ENCODE measurements at regions not wholly inside any gene's neighbourhood (a gene's known extent, or its start where the extent isn't known, plus 50 kb on each side); places are given as distances from the start of the nearest gene placed in this dataset.

- WGBS, 2 donors (ENCODE audit: extremely low coverage in 2 of 2, insufficient read length in 2 of 2, insufficient replicate concordance in 1 of 2), result no CpG with 5 or more reads among the region's 14 CpGs
- Histone ChIP-seq H3K4me3 (ENCODE audit: low read length in 2 of 2) (no peak overlapping the region), H3K9ac (ENCODE audit: low read depth, low read length, poor library complexity) (no peak overlapping the region), H3K79me1 (ENCODE audit: low read depth, low read length) (no peaks in the 10 kb centered on the region), H4K8ac (ENCODE audit: low read depth, low read length) (no peak overlapping the region), H4K91ac (ENCODE audit: low read depth, low read length, poor library complexity) (no peak overlapping the region), H3K36me3 (replicated peaks in 1 of 2; ENCODE audit: control insufficient read depth in 2 of 2, insufficient read depth in 2 of 2, low read length in 2 of 2) (no peaks in the 10 kb centered on the region), H3K4me1 (ENCODE audit: control insufficient read depth in 2 of 2, insufficient read depth in 1 of 2, low read depth in 1 of 2, low read length in 2 of 2) (no peaks in the 10 kb centered on the region), H3K14ac (ENCODE audit: low read length) (no peak overlapping the region), H2BK12ac (ENCODE audit: low read length) (no peak overlapping the region), H3K18ac (ENCODE audit: low read length) (no peak overlapping the region), H2BK15ac (ENCODE audit: low read length) (no peak overlapping the region), H3K27ac (replicated peaks; ENCODE audit: low read length) (no peak overlapping the region), H3K9me3 (replicated peaks in 1 of 2; ENCODE audit: control insufficient read depth in 2 of 2, insufficient read depth in 1 of 2, low read depth in 1 of 2, low read length in 2 of 2) (peaks cover 0 to 19% of the 10 kb centered on the region in 2 donors), H2BK5ac (ENCODE audit: low read length) (no peak overlapping the region), H3K27me3 (ENCODE audit: control insufficient read depth in 3 of 3, insufficient read depth in 3 of 3, low read depth in 1 of 3, low read length in 3 of 3) (no peaks in the 10 kb centered on the region), H2AFZ (ENCODE audit: low read length) (no peak overlapping the region), H2AK5ac (ENCODE audit: low read depth, low read length) (no peak overlapping the region), H3K23ac (ENCODE audit: low read depth, low read length, poor library complexity) (no peak overlapping the region), H3K4me2 (ENCODE audit: insufficient read depth, low read length, poor library complexity, severe bottlenecking) (no peak overlapping the region), H2BK120ac (ENCODE audit: low read depth, low read length) (no peak overlapping the region), H3K4ac (ENCODE audit: low read length) (no peak overlapping the region)
- DNase-seq (ENCODE audit: low spot score), result no peak
Measured at GRCh38 chr12:3973269-3973884, 100.2 kb upstream of the PARP11 start.

GRCh38 chr12:3972576-3972975 lies 99.4 kb upstream of the PARP11 start:
- no peak overlapping the region for H3K27ac ChIP-seq (replicated peaks; ENCODE audit: low read length)
- H2BK5ac ChIP-seq (ENCODE audit: low read length), result no peak overlapping the region
- H3K23ac ChIP-seq (ENCODE audit: low read depth, low read length, poor library complexity), result no peak overlapping the region
- no peak overlapping the region for H3K9ac ChIP-seq (ENCODE audit: low read depth, low read length, poor library complexity)
- H3K14ac ChIP-seq (ENCODE audit: low read length), result no peak overlapping the region
- no peak overlapping the region for H2BK12ac ChIP-seq (ENCODE audit: low read length)
- peaks cover 0 to 19% of the 10 kb centered on the region in 2 donors for H3K9me3 ChIP-seq (replicated peaks in 1 of 2; ENCODE audit: control insufficient read depth in 2 of 2, insufficient read depth in 1 of 2, low read depth in 1 of 2, low read length in 2 of 2)
- H3K18ac ChIP-seq (ENCODE audit: low read length), result no peak overlapping the region
- H3K4me1 ChIP-seq (ENCODE audit: control insufficient read depth in 2 of 2, insufficient read depth in 1 of 2, low read depth in 1 of 2, low read length in 2 of 2), result peaks cover 0 to 2% of the 10 kb centered on the region in 2 donors
- no peaks in the 10 kb centered on the region for H3K36me3 ChIP-seq (replicated peaks in 1 of 2; ENCODE audit: control insufficient read depth in 2 of 2, insufficient read depth in 2 of 2, low read length in 2 of 2)
- DNase-seq (ENCODE audit: low spot score), result no peak
- no peak overlapping the region for H3K4me3 ChIP-seq (ENCODE audit: low read length in 2 of 2)
- H2AK5ac ChIP-seq (ENCODE audit: low read depth, low read length), result no peak overlapping the region
- no peak overlapping the region for H2BK15ac ChIP-seq (ENCODE audit: low read length)
- H4K91ac ChIP-seq (ENCODE audit: low read depth, low read length, poor library complexity), result no peak overlapping the region
- H3K4me2 ChIP-seq (ENCODE audit: insufficient read depth, low read length, poor library complexity, severe bottlenecking), result no peak overlapping the region
- no peak overlapping the region for H2BK120ac ChIP-seq (ENCODE audit: low read depth, low read length)
- H3K79me1 ChIP-seq (ENCODE audit: low read depth, low read length), result no peaks in the 10 kb centered on the region
- no peak overlapping the region for H4K8ac ChIP-seq (ENCODE audit: low read depth, low read length)
- no peak overlapping the region for H3K4ac ChIP-seq (ENCODE audit: low read length)
- WGBS, 2 donors (ENCODE audit: extremely low coverage in 2 of 2, insufficient read length in 2 of 2, insufficient replicate concordance in 1 of 2), result no CpG with 5 or more reads among the region's 4 CpGs
- no peaks in the 10 kb centered on the region for H3K27me3 ChIP-seq (ENCODE audit: control insufficient read depth in 3 of 3, insufficient read depth in 3 of 3, low read depth in 1 of 3, low read length in 3 of 3)
- H2AFZ ChIP-seq (ENCODE audit: low read length), result no peak overlapping the region

GRCh38 chr12:3968523-3968922 lies 95.3 kb upstream of the PARP11 start:
- Histone ChIP-seq H3K27ac (replicated peaks; ENCODE audit: low read length) (no peak overlapping the region), H2AFZ (ENCODE audit: low read length) (no peak overlapping the region), H2BK5ac (ENCODE audit: low read length) (no peak overlapping the region), H2BK12ac (ENCODE audit: low read length) (no peak overlapping the region), H4K8ac (ENCODE audit: low read depth, low read length) (no peak overlapping the region), H3K79me1 (ENCODE audit: low read depth, low read length) (no peaks in the 10 kb centered on the region), H2AK5ac (ENCODE audit: low read depth, low read length) (no peak overlapping the region), H3K9ac (ENCODE audit: low read depth, low read length, poor library complexity) (no peak overlapping the region), H3K4me3 (ENCODE audit: low read length in 2 of 2) (no peak overlapping the region), H4K91ac (ENCODE audit: low read depth, low read length, poor library complexity) (no peak overlapping the region), H3K4me1 (ENCODE audit: control insufficient read depth in 2 of 2, insufficient read depth in 1 of 2, low read depth in 1 of 2, low read length in 2 of 2) (peaks cover 0 to 3% of the 10 kb centered on the region in 2 donors), H3K14ac (ENCODE audit: low read length) (no peak overlapping the region), H2BK120ac (ENCODE audit: low read depth, low read length) (no peak overlapping the region), H3K9me3 (replicated peaks in 1 of 2; ENCODE audit: control insufficient read depth in 2 of 2, insufficient read depth in 1 of 2, low read depth in 1 of 2, low read length in 2 of 2) (peaks cover 0 to 18% of the 10 kb centered on the region in 2 donors), H3K4me2 (ENCODE audit: insufficient read depth, low read length, poor library complexity, severe bottlenecking) (no peak overlapping the region), H3K4ac (ENCODE audit: low read length) (no peak overlapping the region), H3K23ac (ENCODE audit: low read depth, low read length, poor library complexity) (no peak overlapping the region), H3K36me3 (replicated peaks in 1 of 2; ENCODE audit: control insufficient read depth in 2 of 2, insufficient read depth in 2 of 2, low read length in 2 of 2) (no peaks in the 10 kb centered on the region), H3K18ac (ENCODE audit: low read length) (no peak overlapping the region), H2BK15ac (ENCODE audit: low read length) (no peak overlapping the region), H3K27me3 (ENCODE audit: control insufficient read depth in 3 of 3, insufficient read depth in 3 of 3, low read depth in 1 of 3, low read length in 3 of 3) (no peaks in the 10 kb centered on the region)
- no CpG with 5 or more reads among the region's 4 CpGs for WGBS, 2 donors (ENCODE audit: extremely low coverage in 2 of 2, insufficient read length in 2 of 2, insufficient replicate concordance in 1 of 2)
- DNase-seq (ENCODE audit: low spot score), result no peak

GRCh38 chr12:3967556-3968160 lies 94.5 kb upstream of the PARP11 start:
- Histone ChIP-seq H2BK15ac (ENCODE audit: low read length) (no peak overlapping the region), H2AK5ac (ENCODE audit: low read depth, low read length) (no peak overlapping the region), H3K27ac (replicated peaks; ENCODE audit: low read length) (no peak overlapping the region), H3K4me2 (ENCODE audit: insufficient read depth, low read length, poor library complexity, severe bottlenecking) (no peak overlapping the region), H3K9me3 (replicated peaks in 1 of 2; ENCODE audit: control insufficient read depth in 2 of 2, insufficient read depth in 1 of 2, low read depth in 1 of 2, low read length in 2 of 2) (peaks cover 0 to 11% of the 10 kb centered on the region in 2 donors), H2BK12ac (ENCODE audit: low read length) (no peak overlapping the region), H3K9ac (ENCODE audit: low read depth, low read length, poor library complexity) (no peak overlapping the region), H3K4me3 (ENCODE audit: low read length in 2 of 2) (no peak overlapping the region), H4K8ac (ENCODE audit: low read depth, low read length) (no peak overlapping the region), H3K23ac (ENCODE audit: low read depth, low read length, poor library complexity) (no peak overlapping the region), H2AFZ (ENCODE audit: low read length) (no peak overlapping the region), H3K14ac (ENCODE audit: low read length) (no peak overlapping the region), H3K27me3 (ENCODE audit: control insufficient read depth in 3 of 3, insufficient read depth in 3 of 3, low read depth in 1 of 3, low read length in 3 of 3) (no peaks in the 10 kb centered on the region), H4K91ac (ENCODE audit: low read depth, low read length, poor library complexity) (no peak overlapping the region), H3K18ac (ENCODE audit: low read length) (no peak overlapping the region), H3K4ac (ENCODE audit: low read length) (no peak overlapping the region), H3K36me3 (replicated peaks in 1 of 2; ENCODE audit: control insufficient read depth in 2 of 2, insufficient read depth in 2 of 2, low read length in 2 of 2) (no peaks in the 10 kb centered on the region), H2BK120ac (ENCODE audit: low read depth, low read length) (no peak overlapping the region), H2BK5ac (ENCODE audit: low read length) (no peak overlapping the region), H3K4me1 (ENCODE audit: control insufficient read depth in 2 of 2, insufficient read depth in 1 of 2, low read depth in 1 of 2, low read length in 2 of 2) (peaks cover 0 to 3% of the 10 kb centered on the region in 2 donors), H3K79me1 (ENCODE audit: low read depth, low read length) (no peaks in the 10 kb centered on the region)
- DNase-seq (ENCODE audit: low spot score), result no peak
- WGBS, 2 donors (ENCODE audit: extremely low coverage in 2 of 2, insufficient read length in 2 of 2, insufficient replicate concordance in 1 of 2), result no CpG with 5 or more reads among the region's 11 CpGs
